NCI-H2227 (cell line): ENCODE measurements at regions not wholly inside any gene's neighbourhood (a gene's known extent, or its start where the extent isn't known, plus 50 kb on each side); places are given as distances from the start of the nearest gene placed in this dataset.
A peak's percentile ranks its signal among the peaks of the same experiment; 100 is the strongest.

Experiments
- DNase-seq: peaks from one replicate; lab custom pipeline; 2025; ENCODE audit not compliant: unreplicated experiment; lab: John Stamatoyannopoulos, UW

GRCh38 chr5:124283031-124283430 lies 463.4 kb downstream of the ZNF608 start:
- no peak for DNase-seq

- DNase-seq, result no peak
These were observed 466.4 kb downstream of the ZNF608 start for GRCh38 chr5:124280079-124280478.

GRCh38 chr5:124279146-124279876 lies 467.1 kb downstream of the ZNF608 start:
- DNase-seq, result no peak

GRCh38 chr5:124278636-124279035 lies 467.8 kb downstream of the ZNF608 start:
- DNase-seq, result no peak

- no peak for DNase-seq
These were observed 468.5 kb downstream of the ZNF608 start for GRCh38 chr5:124277767-124278545.

- DNase-seq, result no peak
These were observed 470.3 kb downstream of the ZNF608 start for GRCh38 chr5:124276166-124276565.

GRCh38 chr5:124274949-124275348 lies 471.5 kb downstream of the ZNF608 start:
- no peak for DNase-seq

- DNase-seq, result no peak
These were observed 481.9 kb downstream of the ZNF608 start for GRCh38 chr5:124264499-124264898.

- DNase-seq, result peak; percentile 47
These were observed 482.6 kb downstream of the ZNF608 start for GRCh38 chr5:124263680-124264491.

- DNase-seq, result no peak
These were observed 483.4 kb downstream of the ZNF608 start for GRCh38 chr5:124262991-124263571.

- DNase-seq, result no peak
These were observed 484.0 kb downstream of the ZNF608 start for GRCh38 chr5:124262470-124262869.

- DNase-seq, result no peak
These were observed 484.6 kb downstream of the ZNF608 start for GRCh38 chr5:124261848-124262247.

- DNase-seq, result no peak
These were observed 485.4 kb downstream of the ZNF608 start for GRCh38 chr5:124260921-124261515.

GRCh38 chr5:124259017-124259416 lies 487.4 kb downstream of the ZNF608 start:
- DNase-seq, result no peak

- DNase-seq, result no peak
These were observed 489.4 kb downstream of the ZNF608 start for GRCh38 chr5:124257048-124257447.

GRCh38 chr5:124253203-124253810 lies 493.1 kb downstream of the ZNF608 start:
- DNase-seq, result no peak

- DNase-seq, result no peak
These were observed 493.7 kb downstream of the ZNF608 start for GRCh38 chr5:124252747-124253146.

- peak; percentile 15 for DNase-seq
These were observed 494.2 kb downstream of the ZNF608 start for GRCh38 chr5:124252191-124252638.

GRCh38 chr5:124245276-124245675 lies 501.2 kb downstream of the ZNF608 start:
- no peak for DNase-seq

GRCh38 chr5:124240732-124241131 lies 505.7 kb downstream of the ZNF608 start:
- no peak for DNase-seq
